GM21576 (cell line): ENCODE measurements at regions not wholly inside any gene's neighbourhood (a gene's known extent, or its start where the extent isn't known, plus 50 kb on each side); places are given as distances from the start of the nearest gene placed in this dataset.

Experiments
- ATAC-seq: cut with Tn5 transposase; IDR thresholded peaks from one replicate; pipeline ENCODE4 v1.9.1; 2021; ENCODE audit warnings: mild to moderate bottlenecking, moderate library complexity; ENCODE audit not compliant: unreplicated experiment

- ATAC-seq = no peak
Measured at GRCh38 chr1:75079538-75080290, 54.5 kb upstream of the LHX8 start.

GRCh38 chr1:75083223-75083622, 51.0 kb upstream of the LHX8 start:
- no peak for ATAC-seq

GRCh38 chr1:75083848-75084514, 50.2 kb upstream of the LHX8 start:
- no peak for ATAC-seq
